IMR-90 (cell line): ENCODE measurements at regions not wholly inside any gene's neighbourhood (a gene's known extent, or its start where the extent isn't known, plus 50 kb on each side); places are given as distances from the start of the nearest gene placed in this dataset.

Experiments
- CTCF ChIP-seq: conservative IDR thresholded peaks from 2 replicates; pipeline ENCODE4 v1.5.1; 2012; ENCODE audit warnings: mild to moderate bottlenecking, low read depth, low read length, improper control_type of control experiment
- MAFK ChIP-seq: IDR thresholded peaks from 2 replicates; pipeline ENCODE4 v1.6.1; 2012; ENCODE audit warnings: low read depth, low read length, improper control_type of control experiment
- POLR2A ChIP-seq: IDR thresholded peaks from 2 replicates; pipeline ENCODE4 v1.6.1; 2012; ENCODE audit warnings: mild to moderate bottlenecking, low read depth, low read length

GRCh38 chr3:66099541-66100065, 60.9 kb upstream of the MAGI1 start:
- TF ChIP-seq MAFK = no peak
- TF ChIP-seq CTCF = no peak
- no peak for TF ChIP-seq POLR2A
